GM13976 (cell line): ENCODE measurements at regions not wholly inside any gene's neighbourhood (a gene's known extent, or its start where the extent isn't known, plus 50 kb on each side); places are given as distances from the start of the nearest gene placed in this dataset.
"Not testable (repeated sequence)": the region's sequence is repeated elsewhere in the genome, so short reads cannot be mapped to it uniquely, and the experiment has no call there.

ENCODE experiments used
- DNase-seq: peaks from one replicate; pipeline ENCODE4 v3.0.0; 2012; ENCODE audit warnings: low spot score
- CTCF ChIP-seq: IDR thresholded peaks from 2 replicates; pipeline ENCODE4 v1.5.1; 2012; ENCODE audit warnings: borderline replicate concordance, mild to moderate bottlenecking; ENCODE audit not compliant: insufficient read depth; ENCODE audit errors: extremely low read depth, missing control alignments, control extremely low read depth
- in situ Hi-C: fragments of 300-500 bp; cut with MboI; formaldehyde crosslinking; loops from one replicate; pipeline ENCODE4 v1.12.0; 2022; ENCODE audit warnings: low sequenced_read_pairs, mixed read lengths, inconsistent platforms; ENCODE audit not compliant: unreplicated experiment

GRCh38 chr12:23238957-23239356 is 614.0 kb downstream of the ETNK1 start:
- in situ Hi-C loops, result no loop called here
- TF ChIP-seq CTCF, result no peak
- DNase-seq, result no peak

GRCh38 chr12:23245186-23245585 is 620.2 kb downstream of the ETNK1 start:
- no peak for TF ChIP-seq CTCF
- in situ Hi-C loops, result no loop called here
- DNase-seq, result no peak

GRCh38 chr12:23253191-23253590 is 628.2 kb downstream of the ETNK1 start:
- no peak for TF ChIP-seq CTCF
- in situ Hi-C loops, result no loop called here
- DNase-seq, result no peak

- in situ Hi-C loops, DNase-seq: not testable (repeated sequence)
Measured at GRCh38 chr12:23253910-23254309, 628.9 kb downstream of the ETNK1 start.

GRCh38 chr12:23259558-23259957 is 634.6 kb downstream of the ETNK1 start:
- in situ Hi-C loops, result no loop called here
- no peak for TF ChIP-seq CTCF

GRCh38 chr12:23262670-23263069 is 637.7 kb downstream of the ETNK1 start:
- TF ChIP-seq CTCF, result no peak
- no peak for DNase-seq
- in situ Hi-C loops, result no loop called here

More at GRCh38 chr12:23259558-23259957, 634.6 kb downstream of the ETNK1 start:
- no peak for DNase-seq

- TF ChIP-seq CTCF, result no peak
- in situ Hi-C loops, result no loop called here
- no peak for DNase-seq
Measured at GRCh38 chr12:23277831-23278230, 652.9 kb downstream of the ETNK1 start.

GRCh38 chr12:23281295-23281694 is 656.3 kb downstream of the ETNK1 start:
- in situ Hi-C loops, result no loop called here
- TF ChIP-seq CTCF, result no peak
- DNase-seq, result no peak
